ENCODE measurements at regions not wholly inside any gene's neighbourhood (a gene's known extent, or its start where the extent isn't known, plus 50 kb on each side); places are given as distances from the start of the nearest gene placed in this dataset.

DNA sequence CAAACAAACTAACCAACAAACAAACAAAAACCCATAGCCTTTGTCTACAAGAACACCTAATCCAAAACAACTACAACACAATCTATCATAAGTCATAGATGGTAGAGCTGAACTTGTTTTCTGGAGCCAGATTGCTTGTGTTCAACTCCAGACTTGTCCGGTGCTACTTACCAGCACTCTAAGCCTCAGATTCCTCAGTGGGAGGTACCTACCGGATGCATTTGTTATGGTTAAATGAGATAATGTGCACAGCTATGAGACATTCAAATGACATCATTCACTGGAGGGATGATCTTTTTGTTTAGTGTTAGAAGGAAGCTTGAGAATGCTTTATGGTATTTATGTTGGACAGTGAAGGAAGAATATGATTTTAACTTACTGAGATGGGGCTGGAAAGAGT is 592.9 kb upstream of the C9orf72 start:
- DNase-seq (ENCODE audit: low spot score) (no peak), ATAC-seq (ENCODE audit: low FRiP score) (no peak)
- TF ChIP-seq, protein P1, sequence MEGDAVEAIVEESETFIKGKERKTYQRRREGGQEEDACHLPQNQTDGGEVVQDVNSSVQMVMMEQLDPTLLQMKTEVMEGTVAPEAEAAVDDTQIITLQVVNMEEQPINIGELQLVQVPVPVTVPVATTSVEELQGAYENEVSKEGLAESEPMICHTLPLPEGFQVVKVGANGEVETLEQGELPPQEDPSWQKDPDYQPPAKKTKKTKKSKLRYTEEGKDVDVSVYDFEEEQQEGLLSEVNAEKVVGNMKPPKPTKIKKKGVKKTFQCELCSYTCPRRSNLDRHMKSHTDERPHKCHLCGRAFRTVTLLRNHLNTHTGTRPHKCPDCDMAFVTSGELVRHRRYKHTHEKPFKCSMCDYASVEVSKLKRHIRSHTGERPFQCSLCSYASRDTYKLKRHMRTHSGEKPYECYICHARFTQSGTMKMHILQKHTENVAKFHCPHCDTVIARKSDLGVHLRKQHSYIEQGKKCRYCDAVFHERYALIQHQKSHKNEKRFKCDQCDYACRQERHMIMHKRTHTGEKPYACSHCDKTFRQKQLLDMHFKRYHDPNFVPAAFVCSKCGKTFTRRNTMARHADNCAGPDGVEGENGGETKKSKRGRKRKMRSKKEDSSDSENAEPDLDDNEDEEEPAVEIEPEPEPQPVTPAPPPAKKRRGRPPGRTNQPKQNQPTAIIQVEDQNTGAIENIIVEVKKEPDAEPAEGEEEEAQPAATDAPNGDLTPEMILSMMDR (IDR thresholded peaks at IDR 0.05), result no peak

DNA sequence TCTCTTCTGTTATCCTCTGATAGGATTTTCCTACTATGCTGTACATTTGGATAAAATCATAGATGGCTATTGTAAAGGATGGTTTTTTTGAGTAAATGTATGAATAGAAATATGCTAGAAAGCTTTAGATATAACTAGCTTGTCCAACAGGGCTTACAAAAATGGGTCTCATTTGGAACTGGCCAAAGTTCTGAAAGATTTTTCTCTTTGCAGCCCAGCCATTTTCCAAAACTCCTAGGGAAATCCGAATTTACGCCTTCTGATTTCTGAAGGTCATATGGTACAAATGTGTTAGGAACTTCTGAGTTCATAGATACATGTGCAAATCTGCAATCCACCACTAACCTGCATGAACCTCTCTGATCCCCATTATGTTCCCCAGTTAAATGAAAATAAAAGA is 603.9 kb upstream of the C9orf72 start:
- no peak for DNase-seq (ENCODE audit: low spot score)
- ATAC-seq (ENCODE audit: low FRiP score), result no peak
- TF ChIP-seq, protein P1 (IDR thresholded peaks at IDR 0.05), result no peak

DNA sequence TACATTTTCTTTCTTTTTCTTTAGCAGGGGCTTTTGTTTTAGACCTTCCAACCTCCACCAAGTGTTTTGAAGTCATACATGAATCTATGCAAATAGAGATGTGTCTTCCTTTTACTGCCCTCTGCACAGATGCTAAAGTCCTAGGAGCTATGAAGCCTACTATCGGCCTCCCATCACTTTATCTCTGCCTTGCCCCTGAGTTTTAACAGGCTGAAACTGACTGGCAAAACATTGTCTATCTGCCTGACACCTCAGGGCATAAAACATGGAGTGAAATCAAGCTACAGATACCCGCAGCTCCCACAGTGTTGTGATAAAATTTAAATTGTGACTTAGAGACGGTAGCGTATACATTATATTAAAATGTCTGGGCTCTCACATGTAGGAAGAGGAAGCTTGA is 604.6 kb upstream of the C9orf72 start:
- ATAC-seq (ENCODE audit: low FRiP score), result no peak
- TF ChIP-seq, protein P1 (IDR thresholded peaks at IDR 0.05), result no peak
- no peak for DNase-seq (ENCODE audit: low spot score)

DNA sequence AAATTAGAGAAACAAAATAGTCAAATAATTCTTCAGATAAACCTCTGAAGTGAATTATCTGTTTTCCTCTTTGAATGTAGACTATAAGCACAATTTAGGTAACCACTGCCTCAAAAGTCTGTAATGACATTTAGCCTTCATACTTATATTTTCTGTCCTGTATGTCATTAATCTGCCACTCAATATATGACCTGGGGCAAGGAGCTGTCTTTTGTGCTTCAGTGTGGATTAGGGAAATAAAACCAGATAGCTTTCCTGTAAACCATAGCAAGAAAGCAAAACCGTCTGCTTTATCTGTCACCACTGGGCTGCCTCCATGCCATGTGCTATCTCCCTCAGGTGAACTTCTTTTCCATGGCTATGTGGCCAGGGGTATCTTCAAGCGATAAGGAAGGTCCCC is 606.6 kb upstream of the C9orf72 start:
- DNase-seq (ENCODE audit: low spot score) (no peak), ATAC-seq (ENCODE audit: low FRiP score) (no peak)
- TF ChIP-seq, protein P1 (IDR thresholded peaks at IDR 0.05), result no peak

DNA sequence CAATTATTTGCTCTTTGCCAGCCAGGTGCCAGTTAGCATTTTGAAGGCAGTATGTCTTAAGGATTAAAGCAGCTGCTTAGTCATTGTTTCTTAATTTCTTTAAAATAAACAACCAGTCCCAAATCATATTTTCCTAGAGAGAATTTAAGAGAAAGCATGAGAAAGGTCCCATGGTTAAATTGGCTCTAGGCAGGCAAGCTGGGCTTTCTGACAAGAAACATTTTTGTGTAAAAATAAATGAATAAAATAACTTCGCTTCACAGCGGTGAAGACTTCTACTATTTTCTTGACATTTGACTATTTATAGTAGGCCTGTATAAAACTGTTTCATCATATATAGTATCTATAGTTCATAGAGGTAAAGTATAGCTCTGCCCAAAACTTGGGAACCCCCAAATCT is 617.7 kb upstream of the C9orf72 start:
- DNase-seq (ENCODE audit: low spot score), result no peak

DNA sequence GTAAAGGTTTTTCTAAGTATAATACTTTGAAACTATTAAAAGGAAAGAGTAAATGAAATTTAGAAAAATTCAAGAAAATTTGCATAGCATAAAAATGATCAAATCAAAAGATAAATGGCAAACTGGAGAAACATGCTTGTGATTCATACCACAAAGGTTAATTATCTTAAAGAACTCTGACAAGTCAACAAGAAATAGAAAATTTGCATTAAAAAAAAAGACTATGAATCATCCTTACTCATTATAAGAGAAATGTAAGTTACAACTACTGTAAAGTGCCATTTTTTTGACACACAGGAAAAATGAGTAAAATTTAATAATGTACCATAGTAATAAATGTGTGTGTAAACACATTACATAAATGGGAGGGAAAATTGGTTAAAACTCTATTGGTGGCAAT is 624.4 kb upstream of the C9orf72 start:
- no peak for ATAC-seq (ENCODE audit: low FRiP score)
- DNase-seq (ENCODE audit: low spot score), result no peak
- TF ChIP-seq, protein P1 (IDR thresholded peaks at IDR 0.05), result no peak

More for the DNA sequence above, 617.7 kb upstream of the C9orf72 start:
- TF ChIP-seq, protein P1 (IDR thresholded peaks at IDR 0.05), result no peak
- no peak for ATAC-seq (ENCODE audit: low FRiP score)

DNA sequence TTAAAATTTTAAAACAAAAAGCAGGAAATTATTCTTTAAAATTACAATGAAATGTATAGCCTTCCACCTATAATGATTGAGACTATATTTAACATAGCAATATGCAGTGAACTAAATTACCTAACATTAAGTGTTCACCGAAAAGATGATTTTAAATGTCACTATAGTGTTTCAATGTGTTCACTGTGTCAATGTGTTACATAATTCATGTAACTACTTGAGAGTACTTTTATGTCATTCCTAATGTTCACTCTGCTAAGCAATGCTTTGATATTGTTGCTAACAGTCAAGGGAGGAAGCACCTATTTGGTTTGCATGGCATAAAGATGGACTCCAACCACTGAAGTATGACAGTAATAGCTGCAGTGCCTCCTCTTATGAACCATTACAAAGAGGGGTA is 629.8 kb upstream of the C9orf72 start:
- no peak for ATAC-seq (ENCODE audit: low FRiP score)
- TF ChIP-seq, protein P1 (IDR thresholded peaks at IDR 0.05), result no peak

More for the DNA sequence above, 629.8 kb upstream of the C9orf72 start:
- DNase-seq (ENCODE audit: low spot score), result no peak
